IMR-90 (cell line): ENCODE measurements at regions not wholly inside any gene's neighbourhood (a gene's known extent, or its start where the extent isn't known, plus 50 kb on each side); places are given as distances from the start of the nearest gene placed in this dataset.

Source experiments
- ATAC-seq: fragments of 200-7000 bp; cut with Tn5 transposase; 2 replicates; pipeline ENCODE4 v1.9.1; 2020; ENCODE audit warnings: low read depth, mild to moderate bottlenecking, moderate library complexity
- BruUV-seq: library from RNA; stranded (reverse); fragments of 400-500 nt; replicated peaks from 2 replicates; lab custom pipeline; 2021; lab: Mats Ljungman, UMichigan
- CTCF ChIA-PET: fragments of 300-600 bp; formaldehyde crosslinking; extraction: SDS; loops from one replicate; lab custom pipeline; 2021; ENCODE audit warnings: antibody characterized with exemption; lab: Yijun Ruan, JAX
- POLR2A ChIA-PET: fragments of 300-600 bp; sonication (Branson Sonifier 250); formaldehyde crosslinking; loops from one replicate; lab custom pipeline; 2022; ENCODE audit warnings: antibody characterized with exemption; ENCODE audit not compliant: unreplicated experiment; lab: Charles Lee
- DNase-seq: peaks from one replicate; pipeline ENCODE4 v3.0.0; 2013
- H2AFZ ChIP-seq: replicated peaks from 2 replicates; pipeline ENCODE3; 2013; ENCODE audit warnings: low read length, mild to moderate bottlenecking; ENCODE audit not compliant: poor library complexity
- H2AK5ac ChIP-seq: 2 replicates; pipeline ENCODE4 v1.6.1; 2013; ENCODE audit warnings: low read depth, low read length, inconsistent platforms
- H2AK9ac ChIP-seq: replicated peaks from 2 replicates; pipeline ENCODE3; 2013; ENCODE audit warnings: mild to moderate bottlenecking, low read depth, low read length, moderate library complexity; ENCODE audit not compliant: poor library complexity
- H2BK120ac ChIP-seq: 2 replicates; pipeline ENCODE4 v1.6.1; 2013; ENCODE audit warnings: low read depth, low read length, inconsistent platforms
- H2BK15ac ChIP-seq: 3 replicates; pipeline ENCODE4 v1.6.1; 2013; ENCODE audit warnings: low read depth, low read length, inconsistent platforms
- H2BK20ac ChIP-seq: 2 replicates; pipeline ENCODE4 v1.6.1; 2013; ENCODE audit warnings: low read depth, mild to moderate bottlenecking, inconsistent platforms, low read length, moderate library complexity
- H2BK5ac ChIP-seq: 2 replicates; pipeline ENCODE4 v1.6.1; 2013; ENCODE audit warnings: mild to moderate bottlenecking, low read depth, low read length, inconsistent platforms; ENCODE audit not compliant: poor library complexity, severe bottlenecking
- H3K14ac ChIP-seq: replicated peaks from 2 replicates; pipeline ENCODE4 v1.6.1; 2013; ENCODE audit warnings: low read depth, low read length, inconsistent platforms
- H3K18ac ChIP-seq: 2 replicates; pipeline ENCODE4 v1.6.1; 2013; ENCODE audit warnings: low read depth, low read length, control low read depth
- H3K23ac ChIP-seq: 2 replicates; pipeline ENCODE4 v1.6.1; 2013; ENCODE audit warnings: low read depth, low read length, inconsistent platforms
- H3K27ac ChIP-seq: 2 replicates; pipeline ENCODE4 v1.5.1; 2013; ENCODE audit warnings: mild to moderate bottlenecking, control low read depth, low read length; ENCODE audit not compliant: insufficient read depth
- H3K27me3 ChIP-seq: 2 replicates; pipeline ENCODE4 v1.6.1; 2013; ENCODE audit warnings: low read length; ENCODE audit not compliant: control insufficient read depth, insufficient read depth
- H3K36me3 ChIP-seq: 2 replicates; pipeline ENCODE4 v1.6.1; 2013; ENCODE audit warnings: low read length, mixed read lengths; ENCODE audit not compliant: control insufficient read depth, insufficient read depth
- H3K4ac ChIP-seq: 2 replicates; pipeline ENCODE4 v1.6.1; 2013; ENCODE audit warnings: low read depth, low read length, inconsistent platforms
- H3K4me1 ChIP-seq: 2 replicates; pipeline ENCODE4 v1.6.1; 2013; ENCODE audit warnings: low read length, mixed read lengths; ENCODE audit not compliant: control insufficient read depth, insufficient read depth
- H3K4me2 ChIP-seq: 2 replicates; pipeline ENCODE4 v1.6.1; 2013; ENCODE audit warnings: low read depth, mild to moderate bottlenecking, control low read depth, low read length, moderate library complexity
- H3K4me3 ChIP-seq: 2 replicates; pipeline ENCODE4 v1.5.1; 2013; ENCODE audit warnings: low read depth, mild to moderate bottlenecking, control low read depth, low read length, moderate library complexity; ENCODE audit not compliant: insufficient read depth
- H3K56ac ChIP-seq: 2 replicates; pipeline ENCODE4 v1.6.1; 2013; ENCODE audit warnings: low read length, inconsistent platforms; ENCODE audit not compliant: insufficient read depth; ENCODE audit errors: extremely low read depth
- H3K79me1 ChIP-seq, 2 experiments: 2 replicates each; pipeline ENCODE4 v1.6.1; 2013; ENCODE audit warnings: low read length in 2 of 2, inconsistent platforms in 1 of 2, low read depth in 1 of 2
- H3K9ac ChIP-seq: 2 replicates; pipeline ENCODE4 v1.6.1; 2013; ENCODE audit warnings: low read depth, low read length, control low read depth
- H3K9me1 ChIP-seq: 2 replicates; pipeline ENCODE4 v1.6.1; 2013; ENCODE audit warnings: low read length, inconsistent platforms; ENCODE audit not compliant: insufficient read depth
- H3K9me3 ChIP-seq: 2 replicates; pipeline ENCODE4 v1.6.1; 2013; ENCODE audit warnings: low read length; ENCODE audit not compliant: control insufficient read depth, insufficient read depth
- H4K20me1 ChIP-seq: 2 replicates; pipeline ENCODE4 v1.6.1; 2013; ENCODE audit warnings: low read length, inconsistent platforms; ENCODE audit not compliant: insufficient read depth
- H4K5ac ChIP-seq: 2 replicates; pipeline ENCODE4 v1.6.1; 2013; ENCODE audit warnings: mild to moderate bottlenecking, low read depth, low read length, control low read depth
- H4K8ac ChIP-seq, 2 experiments: 2 replicates each; pipeline ENCODE4 v1.6.1; 2013; ENCODE audit warnings: low read depth in 2 of 2, low read length in 2 of 2, control low read depth in 1 of 2, inconsistent platforms in 1 of 2
- H4K91ac ChIP-seq: 2 replicates; pipeline ENCODE4 v1.6.1; 2013; ENCODE audit warnings: low read depth, low read length, inconsistent platforms; ENCODE audit not compliant: insufficient read depth
- BHLHE40 ChIP-seq: fragments of 150-350 bp; IDR thresholded peaks from 2 replicates; pipeline ENCODE4 v1.6.1; 2016; ENCODE audit warnings: mild to moderate bottlenecking, low read depth, low read length
- CTCF ChIP-seq: conservative IDR thresholded peaks from 2 replicates; pipeline ENCODE4 v1.5.1; 2012; ENCODE audit warnings: mild to moderate bottlenecking, low read depth, low read length, improper control_type of control experiment
- MAZ ChIP-seq: IDR thresholded peaks from 2 replicates; pipeline ENCODE4 v1.6.1; 2012; ENCODE audit warnings: low read depth, mild to moderate bottlenecking, low read length, improper control_type of control experiment, moderate library complexity, borderline replicate concordance
- MXI1 ChIP-seq: IDR thresholded peaks from 2 replicates; pipeline ENCODE4 v1.6.1; 2012; ENCODE audit warnings: low read depth, mild to moderate bottlenecking, low read length, moderate library complexity, borderline replicate concordance
- POLR2A ChIP-seq: IDR thresholded peaks from 2 replicates; pipeline ENCODE4 v1.6.1; 2012; ENCODE audit warnings: mild to moderate bottlenecking, low read depth, low read length
- RCOR1 ChIP-seq: IDR thresholded peaks from 2 replicates; pipeline ENCODE4 v1.6.1; 2012; ENCODE audit warnings: mild to moderate bottlenecking, low read length, improper control_type of control experiment; ENCODE audit not compliant: insufficient replicate concordance
- WGBS, 2 experiments: methylation state at CpG; one replicate each; pipeline versions ENCODE4 v1.1.5 to v1.1.7; 2013; ENCODE audit warnings: missing lambda C conversion rate in 2 of 2; ENCODE audit not compliant: insufficient read length in 1 of 2; ENCODE audit errors: extremely low coverage in 2 of 2; 5-methylcytosine and 5-hydroxymethylcytosine counted together
- dilution Hi-C: fragments of 300-500 bp; cut with HindIII; formaldehyde crosslinking; loops from one replicate; pipeline ENCODE4 v1.14.3; 2018; ENCODE audit warnings: low sequenced_read_pairs; ENCODE audit not compliant: unreplicated experiment
- in situ Hi-C: fragments of 300-500 bp; cut with MboI; formaldehyde crosslinking; loops from 3 replicates; pipeline ENCODE4 v1.14.3; 2019; ENCODE audit warnings: low sequenced_read_pairs, inconsistent platforms, mixed read lengths
- intact Hi-C: fragments of 100-400 bp; cut with micrococcal nuclease; formaldehyde crosslinking; loops from 2 replicates; pipeline ENCODE4 v1.10.0; 2022
- TF ChIP-seq, protein P1 (sequence below): fragments of 150-350 bp; IDR thresholded peaks from 2 replicates; pipeline ENCODE4 v1.6.1; 2017; ENCODE audit warnings: mild to moderate bottlenecking, antibody characterized with exemption, low read length, low read depth

DNA sequence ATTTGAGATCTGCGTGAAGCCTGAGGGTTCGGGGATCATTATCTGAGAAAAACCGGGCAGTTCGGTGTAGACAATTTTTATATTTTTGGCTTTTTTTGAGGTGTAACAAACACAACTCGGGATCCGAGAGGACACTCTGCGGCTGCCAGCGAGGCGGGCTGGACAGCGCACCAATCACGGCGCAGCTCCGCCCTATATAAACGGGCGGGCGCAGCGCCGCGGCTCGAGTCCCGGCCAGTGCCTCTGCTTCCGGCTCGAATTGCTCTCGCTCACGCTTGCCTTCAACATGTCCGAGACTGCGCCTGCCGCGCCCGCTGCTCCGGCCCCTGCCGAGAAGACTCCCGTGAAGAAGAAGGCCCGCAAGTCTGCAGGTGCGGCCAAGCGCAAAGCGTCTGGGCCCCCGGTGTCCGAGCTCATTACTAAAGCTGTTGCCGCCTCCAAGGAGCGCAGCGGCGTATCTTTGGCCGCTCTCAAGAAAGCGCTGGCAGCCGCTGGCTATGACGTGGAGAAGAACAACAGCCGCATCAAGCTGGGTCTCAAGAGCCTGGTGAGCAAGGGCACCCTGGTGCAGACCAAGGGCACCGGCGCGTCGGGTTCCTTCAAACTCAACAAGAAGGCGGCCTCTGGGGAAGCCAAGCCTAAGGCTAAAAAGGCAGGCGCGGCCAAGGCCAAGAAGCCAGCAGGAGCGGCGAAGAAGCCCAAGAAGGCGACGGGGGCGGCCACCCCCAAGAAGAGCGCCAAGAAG is 69.0 kb downstream of the HFE start:
- peak overlapping the region; percentile 82 for H3K4me3 ChIP-seq
- no peak overlapping the region for H2BK20ac ChIP-seq
- no peaks in the 10 kb centered on the region for H3K9me1 ChIP-seq
- peak overlapping the region; percentile 95 for H2AK9ac ChIP-seq
- peak overlapping the region; percentile 86 for H2BK120ac ChIP-seq
- no peaks in the 10 kb centered on the region for H3K27me3 ChIP-seq
- H4K8ac ChIP-seq = peak overlapping the region; percentile 72 to 80; a peak in 2 of 4 replicates
- ChIA-PET POLR2A (interaction anchor here (0.6 to 6.2 kb wide), 6 partner anchors 31 to 991 kb away, joined by 3 to 95 read pairs (median 3); a partner anchor contains a TSS), CTCF (interaction anchor here (0.6 kb wide), 2 partner anchors 32 to 91 kb away, joined by 3 read pairs; a partner anchor contains a TSS)
- H3K4me1 ChIP-seq = 0 out of 2 replicates have a peak, but pooled peaks cover 1% of the 10 kb centered on the region
- TF ChIP-seq, protein P1, sequence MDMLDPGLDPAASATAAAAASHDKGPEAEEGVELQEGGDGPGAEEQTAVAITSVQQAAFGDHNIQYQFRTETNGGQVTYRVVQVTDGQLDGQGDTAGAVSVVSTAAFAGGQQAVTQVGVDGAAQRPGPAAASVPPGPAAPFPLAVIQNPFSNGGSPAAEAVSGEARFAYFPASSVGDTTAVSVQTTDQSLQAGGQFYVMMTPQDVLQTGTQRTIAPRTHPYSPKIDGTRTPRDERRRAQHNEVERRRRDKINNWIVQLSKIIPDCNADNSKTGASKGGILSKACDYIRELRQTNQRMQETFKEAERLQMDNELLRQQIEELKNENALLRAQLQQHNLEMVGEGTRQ = 0 out of 2 replicates have a peak, but pooled peaks have one; percentile 2
- TF ChIP-seq MAZ (peak; percentile 34; the same call in 1 of the 2 replicates), POLR2A (peak; percentile 99), BHLHE40 (0 out of 2 replicates have a peak, but pooled peaks have one; percentile 4), MXI1 (0 out of 2 replicates have a peak, but pooled peaks have one; percentile 33), CTCF (no peak), RCOR1 (no peak)
- intact Hi-C loops (no loop called here), in situ Hi-C loops (no loop called here), dilution Hi-C loops (no loop called here)
- 1% methylated on average over 42 of the region's 61 CpGs; no CpG with 5 or more reads in 1 of the 2 experiments for WGBS, 2 experiments
- H3K23ac ChIP-seq = peak overlapping the region; percentile 91
- H4K5ac ChIP-seq = peak overlapping the region; percentile 51; the same call in 1 of the 2 replicates
- peak overlapping the region; percentile 62 for H3K18ac ChIP-seq
- H3K56ac ChIP-seq = peak overlapping the region; percentile 98
- peaks cover 14% of the 10 kb centered on the region for H4K20me1 ChIP-seq
- H2AK5ac ChIP-seq = no peak overlapping the region
- peak overlapping the region; percentile 81 for H3K27ac ChIP-seq
- H2BK5ac ChIP-seq = peak overlapping the region; percentile 90
- H3K14ac ChIP-seq = peak overlapping the region; percentile 95
- peak; percentile 87 for DNase-seq
- peak; percentile 80 for ATAC-seq
- H3K9ac ChIP-seq = peak overlapping the region; percentile 89
- H2AFZ ChIP-seq = peak overlapping the region; percentile 88
- peak overlapping the region; percentile 63 for H4K91ac ChIP-seq
- peaks cover 6 to 11% of the 10 kb centered on the region in 2 experiments; a peak in 3 of 4 replicates for H3K79me1 ChIP-seq
- H3K36me3 ChIP-seq = no peaks in the 10 kb centered on the region
- BruUV-seq = TSS peak; percentile 66
- H2BK15ac ChIP-seq = peak overlapping the region; percentile 63
- H3K9me3 ChIP-seq = no peaks in the 10 kb centered on the region
- H3K4ac ChIP-seq = peak overlapping the region; percentile 72
- peak overlapping the region; percentile 99 for H3K4me2 ChIP-seq
